HFF-Myc (cell line): ENCODE measurements at regions not wholly inside any gene's neighbourhood (a gene's known extent, or its start where the extent isn't known, plus 50 kb on each side); places are given as distances from the start of the nearest gene placed in this dataset.

Source experiments
- DNase-seq: peaks from one replicate; pipeline ENCODE4 v3.0.0-alpha.2; 2011; ENCODE audit warnings: low read depth; ENCODE audit errors: extremely low read depth
- H3K4me3 ChIP-seq: replicated peaks from 2 replicates; pipeline ENCODE4 v1.5.1; 2011; ENCODE audit warnings: low read depth, mild to moderate bottlenecking, control low read depth, low read length
- TF ChIP-seq, protein P1 (sequence below): IDR thresholded peaks from 2 replicates; pipeline ENCODE4 v1.5.1; 2012; ENCODE audit warnings: mild to moderate bottlenecking, low read depth, low read length, control low read depth; ENCODE audit errors: missing control alignments

DNA sequence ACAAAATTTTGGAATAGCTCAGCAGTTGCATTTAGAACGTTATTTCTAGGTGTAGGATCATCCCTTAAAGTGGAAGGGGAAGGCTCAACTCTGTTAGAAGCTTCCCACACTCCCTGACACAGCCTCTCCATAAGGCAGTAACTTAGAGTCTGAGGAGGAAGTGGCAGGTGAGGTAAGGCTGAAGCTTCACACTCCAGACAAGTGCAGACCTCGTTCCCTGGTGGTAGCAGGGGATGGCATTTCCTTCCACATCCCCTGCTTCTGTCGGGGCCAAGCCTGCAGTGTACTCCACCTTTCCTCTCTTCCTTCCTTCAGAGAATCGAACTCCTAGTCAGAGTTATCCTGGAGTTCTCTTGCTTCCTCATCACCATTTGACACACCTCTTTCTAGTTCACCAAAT is 224.7 kb downstream of the CYRIA start:
- TF ChIP-seq, protein P1, sequence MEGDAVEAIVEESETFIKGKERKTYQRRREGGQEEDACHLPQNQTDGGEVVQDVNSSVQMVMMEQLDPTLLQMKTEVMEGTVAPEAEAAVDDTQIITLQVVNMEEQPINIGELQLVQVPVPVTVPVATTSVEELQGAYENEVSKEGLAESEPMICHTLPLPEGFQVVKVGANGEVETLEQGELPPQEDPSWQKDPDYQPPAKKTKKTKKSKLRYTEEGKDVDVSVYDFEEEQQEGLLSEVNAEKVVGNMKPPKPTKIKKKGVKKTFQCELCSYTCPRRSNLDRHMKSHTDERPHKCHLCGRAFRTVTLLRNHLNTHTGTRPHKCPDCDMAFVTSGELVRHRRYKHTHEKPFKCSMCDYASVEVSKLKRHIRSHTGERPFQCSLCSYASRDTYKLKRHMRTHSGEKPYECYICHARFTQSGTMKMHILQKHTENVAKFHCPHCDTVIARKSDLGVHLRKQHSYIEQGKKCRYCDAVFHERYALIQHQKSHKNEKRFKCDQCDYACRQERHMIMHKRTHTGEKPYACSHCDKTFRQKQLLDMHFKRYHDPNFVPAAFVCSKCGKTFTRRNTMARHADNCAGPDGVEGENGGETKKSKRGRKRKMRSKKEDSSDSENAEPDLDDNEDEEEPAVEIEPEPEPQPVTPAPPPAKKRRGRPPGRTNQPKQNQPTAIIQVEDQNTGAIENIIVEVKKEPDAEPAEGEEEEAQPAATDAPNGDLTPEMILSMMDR: no peak
- no peak for DNase-seq
- H3K4me3 ChIP-seq: no peak overlapping the region

DNA sequence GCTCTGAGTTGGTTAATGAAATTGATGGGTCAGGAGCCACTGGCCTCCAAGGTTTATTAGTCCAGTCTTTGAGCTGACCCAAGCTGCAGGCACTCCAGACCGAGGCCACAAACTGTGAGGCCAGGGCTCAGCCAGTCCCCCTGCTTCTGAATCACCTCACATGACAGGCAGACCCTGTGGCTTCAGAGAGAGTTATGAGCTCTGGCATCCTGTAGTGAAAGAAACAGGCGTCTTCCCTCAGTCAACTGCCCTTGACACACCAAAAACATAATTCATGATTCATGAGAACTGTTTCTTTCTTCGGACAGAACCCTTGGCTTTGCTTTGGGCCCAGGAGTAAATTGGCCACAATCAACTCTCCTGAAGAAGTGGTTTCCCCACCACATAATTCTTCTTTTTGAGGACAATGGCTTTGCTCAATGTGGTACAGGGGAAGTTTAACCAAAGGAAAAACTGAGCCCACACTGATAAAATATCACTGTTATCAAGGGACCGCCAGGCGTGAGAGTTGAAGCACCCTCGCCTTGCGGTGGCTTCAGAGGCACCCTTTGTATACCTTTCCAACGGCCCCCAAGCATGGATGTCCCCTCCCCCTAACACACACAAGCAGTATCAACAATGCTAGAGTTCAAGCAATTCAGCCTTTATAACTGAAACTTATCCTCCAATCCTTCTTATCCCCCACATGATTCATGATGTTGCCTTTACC is 226.9 kb downstream of the CYRIA start:
- TF ChIP-seq, protein P1: no peak
- H3K4me3 ChIP-seq: no peak overlapping the region
- DNase-seq: no peak

DNA sequence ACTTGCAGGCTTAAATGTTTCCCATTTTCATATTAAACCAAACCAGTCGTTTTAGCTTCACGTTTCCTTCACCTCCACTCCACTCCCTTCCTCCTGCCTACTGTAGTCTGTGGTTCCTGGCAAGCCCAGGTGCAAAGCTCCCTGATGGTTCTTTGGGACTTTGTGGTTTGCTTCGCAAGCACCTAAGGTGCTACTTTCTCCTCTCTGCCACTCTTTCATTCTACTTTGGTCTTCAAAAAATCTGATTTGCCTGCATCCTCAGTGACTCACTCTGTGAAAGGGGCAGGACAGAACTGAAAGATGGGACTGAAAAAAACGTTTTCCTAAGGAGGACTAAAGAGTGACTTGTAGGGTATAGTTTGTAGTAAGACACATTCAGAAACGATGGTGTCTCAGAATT is 228.4 kb downstream of the CYRIA start:
- TF ChIP-seq, protein P1: no peak
- no peak overlapping the region for H3K4me3 ChIP-seq
- no peak for DNase-seq

DNA sequence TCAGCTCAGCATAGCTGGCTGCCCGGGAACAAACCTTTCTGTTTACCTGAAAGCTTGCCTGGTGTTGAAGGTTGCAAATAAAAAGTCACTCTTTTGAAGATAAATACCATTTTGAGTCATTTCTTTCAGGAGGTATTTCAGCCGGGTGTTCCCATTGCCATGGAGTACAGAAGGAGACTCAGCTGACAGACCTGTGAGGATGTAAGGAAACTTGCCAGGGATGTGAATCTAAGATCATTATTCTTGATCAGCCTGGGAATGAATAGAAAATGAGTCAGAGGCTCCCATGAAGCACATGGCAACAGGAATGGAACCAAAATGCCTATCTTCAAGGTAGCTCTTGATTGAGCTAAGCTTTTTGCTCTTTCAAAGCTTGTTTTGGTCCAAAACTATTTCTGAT is 231.2 kb downstream of the CYRIA start:
- TF ChIP-seq, protein P1: no peak
- DNase-seq: no peak
- no peak overlapping the region for H3K4me3 ChIP-seq

DNA sequence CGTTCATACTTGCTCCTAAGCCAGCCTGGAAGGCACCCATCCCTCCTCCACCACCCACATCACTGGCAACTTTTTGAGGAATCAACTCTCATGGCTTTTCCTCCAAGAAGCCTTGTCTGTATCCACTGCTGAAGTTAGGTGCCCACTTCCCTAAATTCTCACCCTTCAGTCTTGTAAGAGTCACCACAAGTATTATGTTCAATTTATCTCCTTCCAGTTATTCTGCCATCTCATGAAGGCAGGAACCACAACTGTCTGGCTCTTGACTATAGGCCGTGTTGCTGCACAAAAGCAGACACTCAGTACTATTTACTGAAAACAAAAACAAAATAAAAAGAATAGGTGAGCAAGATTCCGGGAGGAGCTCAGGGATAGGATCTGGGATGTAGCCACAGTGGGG is 234.8 kb downstream of the CYRIA start:
- no peak for DNase-seq
- TF ChIP-seq, protein P1: no peak
- H3K4me3 ChIP-seq: no peak overlapping the region

DNA sequence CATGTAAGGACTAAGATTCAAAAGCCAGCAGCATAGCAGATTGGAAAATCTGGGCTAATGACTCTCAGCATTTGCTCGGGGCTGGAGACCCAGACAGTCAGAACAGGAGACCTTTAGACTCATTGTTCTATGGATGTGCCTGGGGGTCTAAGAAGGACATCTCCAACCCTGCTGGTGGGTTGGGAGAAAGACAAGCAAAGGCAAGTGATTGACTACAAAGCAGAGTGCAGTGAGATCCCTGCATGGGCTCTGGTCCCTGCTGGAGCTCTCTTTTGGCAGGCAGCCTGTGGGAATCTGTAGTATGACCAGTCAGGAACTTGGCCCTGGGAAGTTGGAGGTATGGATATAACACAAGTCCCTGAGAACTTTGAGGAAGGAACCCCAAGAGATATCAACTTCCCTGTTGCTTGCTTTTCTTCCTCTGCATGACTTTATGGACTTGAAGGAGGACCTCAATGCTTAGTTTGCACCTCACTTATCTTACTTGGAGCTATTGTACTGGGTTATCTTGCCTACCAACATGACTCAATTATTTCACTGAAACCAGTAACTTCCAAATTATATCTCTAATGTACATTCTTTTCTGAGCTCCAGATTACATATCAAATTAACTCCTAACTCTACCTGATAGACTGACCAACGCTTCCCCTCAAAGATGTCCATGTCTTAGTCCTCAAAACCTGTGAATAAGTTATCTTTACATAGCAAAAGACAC is 236.0 kb downstream of the CYRIA start:
- no peak for DNase-seq
- H3K4me3 ChIP-seq: no peak overlapping the region
- TF ChIP-seq, protein P1: no peak

DNA sequence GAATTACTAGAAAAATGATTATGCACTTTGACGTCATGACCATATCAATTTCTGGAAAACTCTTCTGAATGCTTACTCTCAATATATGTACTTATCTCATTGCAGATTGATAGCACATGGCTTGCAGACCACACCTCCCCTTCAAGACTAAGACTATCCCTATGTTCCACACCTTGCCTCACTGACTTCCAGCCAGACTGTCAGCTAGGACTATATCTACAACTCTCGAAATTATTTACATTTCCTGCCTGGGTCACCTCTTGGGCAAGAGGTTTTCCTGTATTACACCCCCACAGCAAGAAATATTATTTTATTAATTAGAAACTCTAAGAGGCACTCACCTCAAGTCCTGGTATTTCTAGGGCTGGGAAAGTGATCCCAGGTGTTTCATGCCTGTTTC is 236.6 kb downstream of the CYRIA start:
- TF ChIP-seq, protein P1: no peak
- DNase-seq: no peak
- H3K4me3 ChIP-seq: no peak overlapping the region
